Naive B cell (primary cell): ENCODE measurements at regions not wholly inside any gene's neighbourhood (a gene's known extent, or its start where the extent isn't known, plus 50 kb on each side); places are given as distances from the start of the nearest gene placed in this dataset.

Experiments used
- ATAC-seq, 2 donors: fragments of 150-1000 bp; cut with Tn5 transposase; 2 replicates each; pipeline ENCODE4 v1.10.0; 2021; ENCODE audit warnings: low read depth in 2 of 2, mild to moderate bottlenecking in 2 of 2, moderate library complexity in 2 of 2
- DNase-seq: peaks from one replicate; pipeline ENCODE4 v3.0.0; 2022
- H3K27ac Mint-ChIP-seq, 6 donors: one replicate each; pipeline ENCODE4 v1.8.0; 2020 to 2022; ENCODE audit warnings: mild to moderate bottlenecking in 6 of 6, mixed read lengths in 6 of 6, moderate library complexity in 5 of 6, inconsistent platforms in 2 of 6
- H3K27me3 Mint-ChIP-seq, 3 donors: one replicate each; pipeline ENCODE4 v1.8.0; 2021 to 2022; ENCODE audit warnings: mixed read lengths in 3 of 3, mild to moderate bottlenecking in 1 of 3
- H3K36me3 Mint-ChIP-seq, 2 donors: one replicate each; pipeline ENCODE4 v1.8.0; 2020 to 2022; ENCODE audit warnings: mixed read lengths in 2 of 2, inconsistent platforms in 1 of 2, mild to moderate bottlenecking in 1 of 2
- H3K4me1 Mint-ChIP-seq, 3 donors: one replicate each; pipeline ENCODE4 v1.8.0; 2020 to 2022; ENCODE audit warnings: mixed read lengths in 3 of 3, inconsistent platforms in 1 of 3, mild to moderate bottlenecking in 1 of 3, moderate library complexity in 1 of 3
- H3K4me3 Mint-ChIP-seq, 8 donors: one replicate each; pipeline ENCODE4 v1.8.0; 2020 to 2022; ENCODE audit warnings: mild to moderate bottlenecking in 8 of 8, mixed read lengths in 8 of 8, moderate library complexity in 8 of 8, inconsistent platforms in 2 of 8
- H3K9me3 Mint-ChIP-seq, 7 donors: one replicate each; pipeline ENCODE4 v1.8.0; 2020 to 2022; ENCODE audit warnings: mixed read lengths in 7 of 7, mild to moderate bottlenecking in 5 of 7, inconsistent platforms in 2 of 7, moderate library complexity in 1 of 7

DNA sequence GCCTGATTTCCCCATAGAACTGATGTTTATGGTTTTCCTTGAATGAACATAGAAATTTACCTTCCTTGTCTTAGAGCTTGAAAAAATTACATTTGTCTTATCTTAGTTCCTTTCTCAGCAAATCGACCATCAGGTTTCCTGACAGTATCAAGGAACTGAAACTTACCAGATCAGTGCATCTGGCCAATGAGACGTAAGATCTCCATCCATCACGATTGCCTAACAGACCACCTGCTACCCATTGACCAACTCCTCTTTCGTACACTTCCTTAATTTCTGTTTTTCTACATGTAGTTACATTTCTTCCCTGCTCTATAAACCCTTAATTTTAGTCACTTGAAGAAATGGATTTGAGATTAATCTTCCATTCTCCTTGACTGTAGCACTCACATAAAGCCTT, 57.4 kb upstream of the TMPRSS15 start:
- H3K36me3 Mint-ChIP-seq: peaks cover 17 to 24% of the 10 kb centered on the region in 2 donors

GRCh38 chr21:18461743-18462142, 58.2 kb upstream of the TMPRSS15 start:
- ATAC-seq (no peak), DNase-seq (no peak)
- Mint-ChIP-seq H3K4me3 (no peak overlapping the region), H3K4me1 (peaks cover 24 to 39% (median 26%) of the 10 kb centered on the region in 3 donors), H3K27me3 (no peaks in the 10 kb centered on the region), H3K9me3 (peaks cover 6 to 70% (median 41%) of the 10 kb centered on the region in 7 donors), H3K27ac (peak overlapping the region in 2 of 6 donors; percentile 38 to 76), H3K36me3 (peaks cover 17 to 24% of the 10 kb centered on the region in 2 donors)

More for the DNA sequence above, 57.4 kb upstream of the TMPRSS15 start:
- H3K27ac Mint-ChIP-seq: peak overlapping the region; percentile 8 to 88 (median 88)
- ATAC-seq (peak; percentile 99), DNase-seq (peak; percentile 75)
- H3K9me3 Mint-ChIP-seq: peaks cover 6 to 64% (median 35%) of the 10 kb centered on the region in 7 donors
- peaks cover 24 to 33% (median 26%) of the 10 kb centered on the region in 3 donors for H3K4me1 Mint-ChIP-seq
- H3K27me3 Mint-ChIP-seq: no peaks in the 10 kb centered on the region
- H3K4me3 Mint-ChIP-seq: peak overlapping the region in 7 of 8 donors; percentile 1 to 68 (median 50)

DNA sequence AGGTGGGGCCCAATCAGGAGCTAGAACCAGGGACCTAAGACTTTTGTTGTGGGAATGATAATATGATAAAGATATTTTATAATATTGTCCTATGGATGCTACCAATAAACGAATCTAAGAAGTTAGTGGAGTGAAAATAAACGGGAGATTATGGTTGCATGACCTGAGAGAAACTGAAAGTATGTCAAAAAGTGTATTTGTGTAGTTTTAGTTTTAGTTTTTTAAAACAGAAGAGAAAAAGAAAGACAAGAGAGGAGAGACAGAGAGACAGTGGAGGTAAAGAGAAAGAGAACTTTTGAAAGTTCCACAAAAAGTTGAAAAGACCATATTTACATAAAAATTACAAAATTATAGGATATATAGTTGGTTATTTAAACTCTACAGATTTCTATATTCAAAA, 64.1 kb upstream of the TMPRSS15 start:
- Mint-ChIP-seq H3K36me3 (peaks cover 11 to 19% of the 10 kb centered on the region in 2 donors), H3K4me3 (peak overlapping the region; percentile 9 to 82 (median 78)), H3K4me1 (peaks cover 26 to 34% (median 30%) of the 10 kb centered on the region in 3 donors), H3K27ac (peak overlapping the region; percentile 7 to 88 (median 82)), H3K9me3 (peaks cover 6 to 39% (median 26%) of the 10 kb centered on the region in 7 donors), H3K27me3 (no peaks in the 10 kb centered on the region)
- DNase-seq (no peak), ATAC-seq (peak; percentile 30 to 49)

GRCh38 chr21:18468790-18469189, 65.2 kb upstream of the TMPRSS15 start:
- Mint-ChIP-seq H3K4me3 (peak overlapping the region; percentile 56 to 96 (median 74)), H3K9me3 (peaks cover 6 to 28% (median 20%) of the 10 kb centered on the region in 7 donors), H3K27me3 (no peaks in the 10 kb centered on the region), H3K36me3 (peaks cover 8 to 11% of the 10 kb centered on the region in 2 donors), H3K4me1 (peaks cover 16 to 32% (median 30%) of the 10 kb centered on the region in 3 donors), H3K27ac (peak overlapping the region; percentile 38 to 88 (median 79))
- DNase-seq (peak; percentile 4), ATAC-seq (peak; percentile 34 to 49)

- ATAC-seq (no peak), DNase-seq (no peak)
- Mint-ChIP-seq H3K9me3 (peaks cover 0 to 9% (median 6%) of the 10 kb centered on the region in 7 donors), H3K4me3 (no peak overlapping the region), H3K27me3 (no peaks in the 10 kb centered on the region), H3K4me1 (no peaks in the 10 kb centered on the region), H3K27ac (no peak overlapping the region), H3K36me3 (no peaks in the 10 kb centered on the region)
These were observed 73.1 kb upstream of the TMPRSS15 start for GRCh38 chr21:18476639-18477038.

DNA sequence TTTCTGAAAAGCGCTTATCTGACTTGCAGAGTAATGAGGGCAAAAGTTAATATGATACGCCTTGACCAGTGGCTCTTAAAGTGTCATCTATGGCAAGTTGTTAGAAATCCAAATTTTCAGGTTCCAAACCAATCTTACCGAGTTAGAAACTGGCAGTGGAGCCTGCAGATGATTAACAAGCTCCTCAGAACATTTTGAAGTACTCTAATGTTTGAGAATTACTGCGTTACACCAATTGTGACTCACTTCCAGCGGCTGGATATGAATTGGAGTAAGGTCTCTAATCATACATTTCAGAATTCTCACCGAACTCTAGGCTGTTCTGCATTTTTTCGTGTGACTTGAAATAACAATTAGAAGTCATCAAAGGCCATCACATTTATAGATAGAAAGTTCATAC, 73.5 kb upstream of the TMPRSS15 start:
- no peak for ATAC-seq
- no peaks in the 10 kb centered on the region for H3K36me3 Mint-ChIP-seq
- H3K4me1 Mint-ChIP-seq: no peaks in the 10 kb centered on the region

GRCh38 chr21:18478513-18478912, 74.9 kb upstream of the TMPRSS15 start:
- H3K4me3 Mint-ChIP-seq: no peak overlapping the region
- H3K4me1 Mint-ChIP-seq: no peaks in the 10 kb centered on the region
- H3K36me3 Mint-ChIP-seq: no peaks in the 10 kb centered on the region
- no peaks in the 10 kb centered on the region for H3K27me3 Mint-ChIP-seq
- peaks cover 0 to 8% (median 6%) of the 10 kb centered on the region in 7 donors for H3K9me3 Mint-ChIP-seq
- H3K27ac Mint-ChIP-seq: no peak overlapping the region
- DNase-seq (no peak), ATAC-seq (no peak)

More for the DNA sequence above, 73.5 kb upstream of the TMPRSS15 start:
- DNase-seq: no peak
- peaks cover 0 to 8% (median 6%) of the 10 kb centered on the region in 7 donors for H3K9me3 Mint-ChIP-seq
- H3K27ac Mint-ChIP-seq: no peak overlapping the region
- H3K4me3 Mint-ChIP-seq: no peak overlapping the region
- H3K27me3 Mint-ChIP-seq: no peaks in the 10 kb centered on the region

- Mint-ChIP-seq H3K4me1 (peaks cover 0 to 6% (median 5%) of the 10 kb centered on the region in 3 donors), H3K27me3 (no peaks in the 10 kb centered on the region), H3K9me3 (peaks cover 0 to 4% (median 2%) of the 10 kb centered on the region in 7 donors), H3K4me3 (no peak overlapping the region), H3K36me3 (no peaks in the 10 kb centered on the region), H3K27ac (no peak overlapping the region)
- ATAC-seq: no peak
- DNase-seq: no peak
These were observed 84.7 kb upstream of the TMPRSS15 start for GRCh38 chr21:18488252-18488651.

DNA sequence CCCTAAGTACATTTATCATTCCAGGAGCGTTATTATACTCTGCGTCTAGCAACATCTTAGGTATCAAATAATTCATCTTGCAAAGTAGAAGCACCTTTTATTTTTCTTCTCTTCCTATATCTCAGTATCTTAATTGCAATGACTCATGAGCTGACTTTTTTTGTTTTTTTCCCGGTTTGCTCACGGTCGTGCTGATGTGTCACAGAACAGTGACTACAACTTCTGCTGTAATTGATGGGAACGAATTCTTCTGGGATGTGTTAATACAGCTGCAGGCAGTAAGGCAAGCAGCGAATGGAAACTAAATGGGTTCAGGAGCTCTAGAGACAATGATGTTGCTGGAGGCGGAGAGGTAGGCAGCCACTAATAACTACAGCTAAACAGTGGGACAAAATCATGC, 89.8 kb upstream of the TMPRSS15 start:
- no peak overlapping the region for H3K4me3 Mint-ChIP-seq
- peaks cover 2 to 8% (median 5%) of the 10 kb centered on the region in 3 donors for H3K4me1 Mint-ChIP-seq
- no peak for DNase-seq
- peak overlapping the region in 1 of 6 donors; percentile 1 for H3K27ac Mint-ChIP-seq
- H3K36me3 Mint-ChIP-seq: no peaks in the 10 kb centered on the region
- no peaks in the 10 kb centered on the region for H3K27me3 Mint-ChIP-seq
- H3K9me3 Mint-ChIP-seq: peaks cover 0 to 4% (median 0%) of the 10 kb centered on the region in 7 donors
- no peak for ATAC-seq

- Mint-ChIP-seq H3K27ac (no peak overlapping the region), H3K9me3 (no peaks in the 10 kb centered on the region), H3K27me3 (no peaks in the 10 kb centered on the region), H3K36me3 (no peaks in the 10 kb centered on the region), H3K4me3 (no peak overlapping the region), H3K4me1 (peaks cover 0 to 11% (median 6%) of the 10 kb centered on the region in 3 donors)
- DNase-seq (no peak), ATAC-seq (no peak)
These were observed 91.9 kb upstream of the TMPRSS15 start for GRCh38 chr21:18495523-18495922.

- Mint-ChIP-seq H3K27me3 (no peaks in the 10 kb centered on the region), H3K36me3 (no peaks in the 10 kb centered on the region), H3K9me3 (peaks cover 0 to 9% (median 0%) of the 10 kb centered on the region in 7 donors), H3K4me1 (peaks cover 0 to 6% (median 5%) of the 10 kb centered on the region in 3 donors), H3K4me3 (no peak overlapping the region), H3K27ac (peak overlapping the region in 2 of 6 donors; percentile 2 to 48)
- ATAC-seq (no peak), DNase-seq (no peak)
These were observed 94.8 kb upstream of the TMPRSS15 start for GRCh38 chr21:18498431-18498830.

DNA sequence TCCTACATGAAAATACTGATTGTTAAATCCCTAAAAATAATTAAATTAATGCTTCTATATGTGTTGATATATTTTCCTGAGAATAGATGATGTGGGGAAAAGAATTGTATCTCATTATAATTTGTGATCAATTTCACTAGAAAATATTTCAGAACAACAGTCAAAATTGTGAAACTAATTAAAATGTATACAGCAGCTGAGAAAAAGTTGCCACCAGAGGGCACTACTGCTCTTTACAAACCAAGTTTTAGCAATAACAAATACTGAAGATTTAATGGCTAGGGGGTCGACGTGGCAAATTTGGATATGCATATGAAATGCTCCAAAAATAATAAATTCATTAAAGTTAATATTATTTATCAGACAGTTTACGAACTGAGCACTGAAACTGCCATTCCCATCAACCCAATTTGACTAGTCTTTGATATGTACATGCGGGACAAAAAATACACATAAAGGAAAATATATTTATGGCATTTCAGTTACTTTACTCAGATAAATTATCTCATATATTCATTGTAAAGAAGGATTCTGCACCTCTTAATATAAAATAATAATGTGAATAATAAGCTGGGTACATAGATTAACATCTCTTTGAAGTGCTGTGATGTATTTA, 96.3 kb upstream of the TMPRSS15 start:
- no peaks in the 10 kb centered on the region for H3K27me3 Mint-ChIP-seq
- ATAC-seq (no peak), DNase-seq (peak; percentile 42)
- no peaks in the 10 kb centered on the region for H3K36me3 Mint-ChIP-seq
- no peak overlapping the region for H3K27ac Mint-ChIP-seq
- H3K4me3 Mint-ChIP-seq: no peak overlapping the region
- H3K4me1 Mint-ChIP-seq: peaks cover 0 to 6% (median 5%) of the 10 kb centered on the region in 3 donors
- peaks cover 0 to 13% (median 3%) of the 10 kb centered on the region in 7 donors for H3K9me3 Mint-ChIP-seq

DNA sequence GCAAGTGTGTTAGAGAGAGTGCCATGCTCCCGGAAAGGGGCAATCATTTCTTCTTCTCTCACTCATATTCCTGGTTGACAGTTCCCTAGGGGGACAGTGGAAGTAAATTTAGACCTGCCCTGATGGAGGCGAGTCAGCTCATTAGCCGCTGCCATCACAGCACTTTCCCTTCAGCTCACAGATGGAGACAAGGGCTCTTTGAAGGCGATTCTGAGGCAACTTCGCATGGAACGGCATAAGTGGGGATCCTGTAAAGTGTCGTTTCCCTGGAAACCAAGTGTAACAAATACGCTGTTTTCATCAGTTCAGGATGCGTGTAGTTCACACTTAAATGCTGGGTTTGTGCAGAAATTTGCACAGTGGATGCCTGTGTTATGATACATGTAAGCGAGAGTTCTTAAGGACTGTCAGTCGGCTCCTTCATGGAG, 114.5 kb upstream of the TMPRSS15 start:
- DNase-seq (no peak), ATAC-seq (no peak)
- Mint-ChIP-seq H3K27me3 (no peaks in the 10 kb centered on the region), H3K9me3 (no peaks in the 10 kb centered on the region), H3K27ac (no peak overlapping the region), H3K4me3 (no peak overlapping the region), H3K36me3 (no peaks in the 10 kb centered on the region), H3K4me1 (no peaks in the 10 kb centered on the region)

DNA sequence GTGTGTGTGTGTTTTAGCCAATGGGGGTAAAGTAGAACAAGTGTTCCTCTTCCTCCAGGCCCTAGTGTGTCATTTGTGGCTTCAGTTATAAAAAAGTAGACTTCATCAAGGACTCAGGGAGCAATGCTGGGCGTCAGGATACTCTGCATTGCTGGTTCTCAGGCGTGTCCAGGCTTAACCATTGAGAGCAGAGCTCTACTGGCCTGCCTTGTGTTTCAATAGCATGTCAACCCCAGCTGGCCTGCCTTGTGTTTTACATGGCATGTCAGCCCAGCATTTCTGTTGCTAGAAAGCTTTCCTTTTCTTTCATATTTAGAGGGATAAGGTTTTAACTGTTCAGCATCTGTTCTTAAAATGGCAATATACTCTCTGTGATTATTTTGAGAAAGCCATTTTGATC, 117.6 kb upstream of the TMPRSS15 start:
- Mint-ChIP-seq H3K27ac (peak overlapping the region in 1 of 6 donors; percentile 24), H3K9me3 (no peaks in the 10 kb centered on the region), H3K36me3 (no peaks in the 10 kb centered on the region), H3K4me1 (no peaks in the 10 kb centered on the region), H3K27me3 (no peaks in the 10 kb centered on the region), H3K4me3 (no peak overlapping the region)
- no peak for DNase-seq
- no peak for ATAC-seq
